Body of pancreas (tissue), 4 donors: ENCODE measurements at regions not wholly inside any gene's neighbourhood (a gene's known extent, or its start where the extent isn't known, plus 50 kb on each side); places are given as distances from the start of the nearest gene placed in this dataset.

Experiments
- POLR2A ChIP-seq, 3 donors: fragments of 450-650 bp; IDR thresholded peaks; one replicate each; pipeline ENCODE4 v1.6.1; 2016; ENCODE audit warnings: antibody characterized with exemption in 3 of 3, mild to moderate bottlenecking in 2 of 3
- TF ChIP-seq, protein P1 (sequence below), 7 experiments: fragments of 450-650 bp in 4 of 7; fragments of 200-600 bp in 3 of 7; sonication (generic) in 3 of 7; IDR thresholded peaks; one replicate each; pipeline ENCODE4 v1.5.1; 2016 to 2019; ENCODE audit warnings: antibody characterized with exemption in 7 of 7

DNA sequence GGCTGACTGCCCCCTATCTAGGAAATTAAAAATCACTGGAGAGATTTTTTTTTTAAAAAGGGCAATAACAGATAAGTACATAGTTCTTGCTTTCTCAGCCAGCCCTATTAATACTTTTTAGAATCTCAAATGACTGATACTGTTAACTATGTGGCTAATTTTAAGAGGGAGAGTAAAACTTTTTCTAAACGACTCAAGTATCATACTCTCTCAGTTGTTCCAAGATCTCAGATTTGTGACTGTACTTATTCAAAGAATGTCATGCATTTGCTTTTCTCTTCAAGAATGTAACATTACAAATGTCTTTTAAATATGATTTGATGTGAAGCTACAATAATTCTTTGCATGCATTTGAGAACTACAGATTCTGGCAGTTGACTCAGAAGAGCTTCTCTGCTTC is 55.4 kb upstream of the RAB11FIP2 start:
- TF ChIP-seq, protein P1, sequence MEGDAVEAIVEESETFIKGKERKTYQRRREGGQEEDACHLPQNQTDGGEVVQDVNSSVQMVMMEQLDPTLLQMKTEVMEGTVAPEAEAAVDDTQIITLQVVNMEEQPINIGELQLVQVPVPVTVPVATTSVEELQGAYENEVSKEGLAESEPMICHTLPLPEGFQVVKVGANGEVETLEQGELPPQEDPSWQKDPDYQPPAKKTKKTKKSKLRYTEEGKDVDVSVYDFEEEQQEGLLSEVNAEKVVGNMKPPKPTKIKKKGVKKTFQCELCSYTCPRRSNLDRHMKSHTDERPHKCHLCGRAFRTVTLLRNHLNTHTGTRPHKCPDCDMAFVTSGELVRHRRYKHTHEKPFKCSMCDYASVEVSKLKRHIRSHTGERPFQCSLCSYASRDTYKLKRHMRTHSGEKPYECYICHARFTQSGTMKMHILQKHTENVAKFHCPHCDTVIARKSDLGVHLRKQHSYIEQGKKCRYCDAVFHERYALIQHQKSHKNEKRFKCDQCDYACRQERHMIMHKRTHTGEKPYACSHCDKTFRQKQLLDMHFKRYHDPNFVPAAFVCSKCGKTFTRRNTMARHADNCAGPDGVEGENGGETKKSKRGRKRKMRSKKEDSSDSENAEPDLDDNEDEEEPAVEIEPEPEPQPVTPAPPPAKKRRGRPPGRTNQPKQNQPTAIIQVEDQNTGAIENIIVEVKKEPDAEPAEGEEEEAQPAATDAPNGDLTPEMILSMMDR (IDR thresholded peaks at IDR 0.05) = no peak
- TF ChIP-seq POLR2A (IDR thresholded peaks at IDR 0.05) = no peak
